ENCODE measurements at regions not wholly inside any gene's neighbourhood (a gene's known extent, or its start where the extent isn't known, plus 50 kb on each side); places are given as distances from the start of the nearest gene placed in this dataset.
A peak's percentile ranks its signal among the peaks of the same experiment; 100 is the strongest.

- H3K9me3 ChIP-seq = no peaks in the 10 kb centered on the region
- H3K4me3 ChIP-seq = no peak overlapping the region
- H3K36me3 ChIP-seq = no peaks in the 10 kb centered on the region
- no peak overlapping the region for H3K27ac ChIP-seq
- 75 to 76% methylated on average over 3 to 17 of the region's 19 CpGs for WGBS, 2 donors
- H3K4me1 ChIP-seq = peaks cover 0 to 23% (median 13%) of the 10 kb centered on the region in 3 donors
- peaks cover 0 to 32% (median 0%) of the 10 kb centered on the region in 4 donors for H3K27me3 ChIP-seq
- intact Hi-C loops (cut with DNase I) = loop anchor here (10.0 kb wide), 1 partner anchor 186 kb away; no protein-coding TSS in a partner anchor
- DNase-seq = no peak
- TF ChIP-seq POLR2A (IDR thresholded peaks at IDR 0.05) = no peak
- TF ChIP-seq CTCF (IDR thresholded peaks at IDR 0.05) = no peak
Measured at GRCh38 chr11:112780351-112781087, 180.7 kb upstream of the NCAM1 start.

GRCh38 chr11:112783945-112784322, 177.3 kb upstream of the NCAM1 start:
- TF ChIP-seq POLR2A (IDR thresholded peaks at IDR 0.05) = no peak
- TF ChIP-seq CTCF (IDR thresholded peaks at IDR 0.05) = no peak
- H3K4me3 ChIP-seq = no peak overlapping the region

GRCh38 chr11:112784323-112785073, 176.7 kb upstream of the NCAM1 start:
- Histone ChIP-seq H3K36me3 (no peaks in the 10 kb centered on the region), H3K4me1 (peaks cover 0 to 22% (median 13%) of the 10 kb centered on the region in 3 donors), H3K9me3 (no peaks in the 10 kb centered on the region), H3K27ac (peak overlapping the region in 2 of 4 donors; percentile 22 to 34), H3K4me3 (peak overlapping the region in 1 of 4 donors; percentile 4), H3K27me3 (peaks cover 0 to 36% (median 0%) of the 10 kb centered on the region in 4 donors)
- TF ChIP-seq POLR2A (IDR thresholded peaks at IDR 0.05) (no peak), CTCF (IDR thresholded peaks at IDR 0.05) (no peak)
- intact Hi-C loops (cut with DNase I) = loop anchor here (10.0 kb wide), 1 partner anchor 190 kb away; no protein-coding TSS in a partner anchor
- DNase-seq = no peak
- WGBS, 2 donors = 36 to 53% methylated on average over 4 to 12 of the region's 24 CpGs

More at GRCh38 chr11:112783945-112784322, 177.3 kb upstream of the NCAM1 start:
- no peaks in the 10 kb centered on the region for H3K36me3 ChIP-seq
- no peak for DNase-seq
- H3K9me3 ChIP-seq = no peaks in the 10 kb centered on the region
- 80 to 83% methylated on average over 4 of the region's 4 CpGs for WGBS, 2 donors
- H3K27ac ChIP-seq = peak overlapping the region in 1 of 4 donors; percentile 34
- peaks cover 0 to 36% (median 0%) of the 10 kb centered on the region in 4 donors for H3K27me3 ChIP-seq
- peaks cover 0 to 22% (median 13%) of the 10 kb centered on the region in 3 donors for H3K4me1 ChIP-seq
- intact Hi-C loops (cut with DNase I) = loop anchor here (10.0 kb wide), 1 partner anchor 189 kb away; no protein-coding TSS in a partner anchor

- WGBS, 2 donors = 43 to 55% methylated on average over 5 of the region's 7 CpGs
- intact Hi-C loops (cut with DNase I) = loop anchor here (10.0 kb wide), 1 partner anchor 190 kb away; no protein-coding TSS in a partner anchor
- Histone ChIP-seq H3K36me3 (no peaks in the 10 kb centered on the region), H3K27me3 (peaks cover 0 to 33% (median 0%) of the 10 kb centered on the region in 4 donors), H3K27ac (peak overlapping the region in 2 of 4 donors; percentile 34 to 43), H3K4me3 (peak overlapping the region in 1 of 4 donors; percentile 4), H3K9me3 (no peaks in the 10 kb centered on the region), H3K4me1 (peaks cover 0 to 22% (median 13%) of the 10 kb centered on the region in 3 donors)
- no peak for TF ChIP-seq CTCF (IDR thresholded peaks at IDR 0.05)
- TF ChIP-seq POLR2A (IDR thresholded peaks at IDR 0.05) = no peak
- no peak for DNase-seq
Measured at GRCh38 chr11:112785149-112785548, 176.1 kb upstream of the NCAM1 start.
